ENCODE measurements at regions not wholly inside any gene's neighbourhood (a gene's known extent, or its start where the extent isn't known, plus 50 kb on each side); places are given as distances from the start of the nearest gene placed in this dataset.

- TF ChIP-seq, protein P1, sequence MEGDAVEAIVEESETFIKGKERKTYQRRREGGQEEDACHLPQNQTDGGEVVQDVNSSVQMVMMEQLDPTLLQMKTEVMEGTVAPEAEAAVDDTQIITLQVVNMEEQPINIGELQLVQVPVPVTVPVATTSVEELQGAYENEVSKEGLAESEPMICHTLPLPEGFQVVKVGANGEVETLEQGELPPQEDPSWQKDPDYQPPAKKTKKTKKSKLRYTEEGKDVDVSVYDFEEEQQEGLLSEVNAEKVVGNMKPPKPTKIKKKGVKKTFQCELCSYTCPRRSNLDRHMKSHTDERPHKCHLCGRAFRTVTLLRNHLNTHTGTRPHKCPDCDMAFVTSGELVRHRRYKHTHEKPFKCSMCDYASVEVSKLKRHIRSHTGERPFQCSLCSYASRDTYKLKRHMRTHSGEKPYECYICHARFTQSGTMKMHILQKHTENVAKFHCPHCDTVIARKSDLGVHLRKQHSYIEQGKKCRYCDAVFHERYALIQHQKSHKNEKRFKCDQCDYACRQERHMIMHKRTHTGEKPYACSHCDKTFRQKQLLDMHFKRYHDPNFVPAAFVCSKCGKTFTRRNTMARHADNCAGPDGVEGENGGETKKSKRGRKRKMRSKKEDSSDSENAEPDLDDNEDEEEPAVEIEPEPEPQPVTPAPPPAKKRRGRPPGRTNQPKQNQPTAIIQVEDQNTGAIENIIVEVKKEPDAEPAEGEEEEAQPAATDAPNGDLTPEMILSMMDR (conservative IDR thresholded peaks at IDR 0.05; ENCODE audit: low read length) = no peak
- TF ChIP-seq EZH2phosphoT487 (IDR thresholded peaks at IDR 0.05; ENCODE audit: borderline replicate concordance, low read depth, low read length) = no peak
These were observed 808.0 kb upstream of the PRR20A start for GRCh38 chr13:56332671-56333070.
